MM.1S (cell line): ENCODE measurements at regions not wholly inside any gene's neighbourhood (a gene's known extent, or its start where the extent isn't known, plus 50 kb on each side); places are given as distances from the start of the nearest gene placed in this dataset.

Experiments
- DNase-seq: peaks from one replicate; pipeline ENCODE4 v3.0.0-alpha.2; 2015
- H2AFZ ChIP-seq: fragments of 300-600 bp; sonication (generic); 2 replicates; pipeline ENCODE4 v1.6.0; 2016; ENCODE audit warnings: antibody characterized with exemption, low read length
- H3F3A ChIP-seq: fragments of 300-600 bp; sonication (generic); 2 replicates; pipeline ENCODE4 v1.6.1; 2016; ENCODE audit warnings: mild to moderate bottlenecking, antibody characterized with exemption, low read length, moderate library complexity, mixed read lengths; ENCODE audit not compliant: insufficient read depth
- H3K27ac ChIP-seq: fragments of 300-600 bp; sonication (generic); 2 replicates; pipeline ENCODE4 v1.5.1; 2016; ENCODE audit warnings: mild to moderate bottlenecking, low read length
- H3K27me3 ChIP-seq: fragments of 300-600 bp; sonication (generic); replicated peaks from 2 replicates; pipeline ENCODE4 v1.6.0; 2016; ENCODE audit warnings: low read length; ENCODE audit not compliant: insufficient read depth
- H3K36me3 ChIP-seq: fragments of 300-600 bp; sonication (generic); replicated peaks from 2 replicates; pipeline ENCODE4 v1.6.1; 2016; ENCODE audit warnings: mild to moderate bottlenecking, low read length, mixed read lengths; ENCODE audit not compliant: insufficient read depth
- H3K4me1 ChIP-seq: fragments of 300-600 bp; sonication (generic); 2 replicates; pipeline ENCODE4 v1.6.1; 2016; ENCODE audit warnings: low read length, mixed read lengths
- H3K4me2 ChIP-seq: fragments of 300-600 bp; sonication (generic); 2 replicates; pipeline ENCODE4 v1.6.0; 2016; ENCODE audit warnings: low read depth, low read length
- H3K4me3 ChIP-seq: fragments of 300-600 bp; sonication (generic); 2 replicates; pipeline ENCODE4 v1.5.1; 2016; ENCODE audit warnings: low read length, mixed read lengths
- H3K79me2 ChIP-seq: fragments of 300-600 bp; sonication (generic); 2 replicates; pipeline ENCODE4 v1.6.1; 2016; ENCODE audit warnings: mixed run types, low read length, mixed read lengths
- H3K9ac ChIP-seq: fragments of 300-600 bp; sonication (generic); 2 replicates; pipeline ENCODE4 v1.6.1; 2016; ENCODE audit warnings: low read length, mixed read lengths
- H3K9me2 ChIP-seq: fragments of 300-600 bp; sonication (generic); replicated peaks from 2 replicates; pipeline ENCODE4 v1.6.1; 2016; ENCODE audit warnings: mild to moderate bottlenecking, low read length, mixed read lengths; ENCODE audit not compliant: insufficient read depth
- H3K9me3 ChIP-seq: fragments of 300-600 bp; sonication (generic); replicated peaks from 2 replicates; pipeline ENCODE4 v1.6.1; 2016; ENCODE audit warnings: mild to moderate bottlenecking, low read length, mixed read lengths; ENCODE audit not compliant: insufficient read depth
- H4K20me1 ChIP-seq: fragments of 300-600 bp; sonication (generic); 2 replicates; pipeline ENCODE4 v1.6.1; 2016; ENCODE audit warnings: mild to moderate bottlenecking, low read length, moderate library complexity, mixed read lengths; ENCODE audit not compliant: insufficient read depth
- EZH2 ChIP-seq: fragments of 300-600 bp; sonication (generic); optimal IDR thresholded peaks from 2 replicates; pipeline ENCODE3; 2017; ENCODE audit warnings: low read depth, mild to moderate bottlenecking, antibody characterized with exemption, low read length, mixed read lengths
- EZH2phosphoT487 ChIP-seq: fragments of 300-600 bp; sonication (generic); IDR thresholded peaks from 2 replicates; pipeline ENCODE4 v1.6.1; 2018; ENCODE audit warnings: antibody characterized with exemption, low read length
- TF ChIP-seq, protein P1 (sequence below): fragments of 300-600 bp; sonication (generic); IDR thresholded peaks from 2 replicates; pipeline ENCODE4 v1.5.1; 2016; ENCODE audit warnings: antibody characterized with exemption, low read length, mixed read lengths

DNA sequence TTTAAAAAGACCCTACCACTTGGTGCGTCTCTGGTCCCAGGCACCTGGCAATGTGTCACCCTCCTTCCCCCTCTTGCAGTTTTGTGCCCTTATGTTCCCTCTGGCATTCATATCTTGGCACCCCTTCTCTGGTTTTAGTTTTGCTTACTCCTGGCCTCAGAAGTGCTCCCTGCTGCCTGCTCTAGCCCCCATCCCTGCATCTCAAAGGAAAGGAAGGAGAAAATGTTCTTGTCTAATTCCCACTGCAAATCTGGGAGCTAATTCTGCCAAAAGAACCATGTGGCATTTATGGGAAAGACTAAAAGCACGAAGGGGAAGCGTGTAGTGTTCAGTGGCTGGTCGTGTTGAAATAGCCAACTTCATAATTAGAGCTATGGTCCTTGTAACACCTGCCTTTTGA lies 340.1 kb upstream of the RPS6KA3 start:
- TF ChIP-seq, protein P1, sequence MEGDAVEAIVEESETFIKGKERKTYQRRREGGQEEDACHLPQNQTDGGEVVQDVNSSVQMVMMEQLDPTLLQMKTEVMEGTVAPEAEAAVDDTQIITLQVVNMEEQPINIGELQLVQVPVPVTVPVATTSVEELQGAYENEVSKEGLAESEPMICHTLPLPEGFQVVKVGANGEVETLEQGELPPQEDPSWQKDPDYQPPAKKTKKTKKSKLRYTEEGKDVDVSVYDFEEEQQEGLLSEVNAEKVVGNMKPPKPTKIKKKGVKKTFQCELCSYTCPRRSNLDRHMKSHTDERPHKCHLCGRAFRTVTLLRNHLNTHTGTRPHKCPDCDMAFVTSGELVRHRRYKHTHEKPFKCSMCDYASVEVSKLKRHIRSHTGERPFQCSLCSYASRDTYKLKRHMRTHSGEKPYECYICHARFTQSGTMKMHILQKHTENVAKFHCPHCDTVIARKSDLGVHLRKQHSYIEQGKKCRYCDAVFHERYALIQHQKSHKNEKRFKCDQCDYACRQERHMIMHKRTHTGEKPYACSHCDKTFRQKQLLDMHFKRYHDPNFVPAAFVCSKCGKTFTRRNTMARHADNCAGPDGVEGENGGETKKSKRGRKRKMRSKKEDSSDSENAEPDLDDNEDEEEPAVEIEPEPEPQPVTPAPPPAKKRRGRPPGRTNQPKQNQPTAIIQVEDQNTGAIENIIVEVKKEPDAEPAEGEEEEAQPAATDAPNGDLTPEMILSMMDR: no peak
- Histone ChIP-seq H3F3A (no peaks in the 10 kb centered on the region), H3K36me3 (no peaks in the 10 kb centered on the region), H3K4me2 (no peak overlapping the region), H3K79me2 (no peaks in the 10 kb centered on the region), H3K4me3 (no peak overlapping the region), H3K9me3 (no peaks in the 10 kb centered on the region), H3K9me2 (no peaks in the 10 kb centered on the region), H2AFZ (no peak overlapping the region), H3K4me1 (no peaks in the 10 kb centered on the region), H3K27ac (no peak overlapping the region), H4K20me1 (no peaks in the 10 kb centered on the region), H3K9ac (no peak overlapping the region), H3K27me3 (no peaks in the 10 kb centered on the region)
- no peak for DNase-seq

GRCh38 chrX:20596856-20597255 lies 330.1 kb upstream of the RPS6KA3 start:
- Histone ChIP-seq H2AFZ (no peak overlapping the region), H3K9me3 (no peaks in the 10 kb centered on the region), H3K27ac (no peak overlapping the region), H3F3A (no peaks in the 10 kb centered on the region), H3K27me3 (no peaks in the 10 kb centered on the region), H4K20me1 (no peaks in the 10 kb centered on the region), H3K4me1 (no peaks in the 10 kb centered on the region), H3K4me2 (no peak overlapping the region), H3K36me3 (no peaks in the 10 kb centered on the region), H3K79me2 (no peaks in the 10 kb centered on the region), H3K4me3 (no peak overlapping the region), H3K9ac (no peak overlapping the region), H3K9me2 (no peaks in the 10 kb centered on the region)
- DNase-seq: no peak
- TF ChIP-seq, protein P1: no peak
- no peak for TF ChIP-seq EZH2
- TF ChIP-seq EZH2phosphoT487: no peak

GRCh38 chrX:20595928-20596575 lies 329.3 kb upstream of the RPS6KA3 start:
- Histone ChIP-seq H3K4me3 (no peak overlapping the region), H3K9me3 (no peaks in the 10 kb centered on the region), H3K79me2 (no peaks in the 10 kb centered on the region), H3K9me2 (no peaks in the 10 kb centered on the region), H3K27me3 (no peaks in the 10 kb centered on the region), H3F3A (no peaks in the 10 kb centered on the region), H3K27ac (no peak overlapping the region), H3K36me3 (no peaks in the 10 kb centered on the region), H3K4me1 (no peaks in the 10 kb centered on the region), H2AFZ (no peak overlapping the region), H4K20me1 (no peaks in the 10 kb centered on the region), H3K9ac (no peak overlapping the region), H3K4me2 (no peak overlapping the region)
- DNase-seq: no peak
- TF ChIP-seq, protein P1: no peak
- TF ChIP-seq EZH2: no peak
- no peak for TF ChIP-seq EZH2phosphoT487
